ENCODE measurements at regions not wholly inside any gene's neighbourhood (a gene's known extent, or its start where the extent isn't known, plus 50 kb on each side); places are given as distances from the start of the nearest gene placed in this dataset.

GRCh38 chr18:46243095-46243494 is 138.9 kb downstream of the HAUS1 start:
- Histone ChIP-seq H3K27ac (ENCODE audit: low read depth, low read length) (no peak overlapping the region), H3K4me2 (ENCODE audit: insufficient read depth, low read length) (no peak overlapping the region), H4K20me1 (ENCODE audit: insufficient read depth, low read length) (no peaks in the 10 kb centered on the region), H3K4me3 (ENCODE audit: insufficient read depth, low read length) (no peak overlapping the region), H3K4me1 (ENCODE audit: insufficient read depth, low read length) (peaks cover 6% of the 10 kb centered on the region), H3K36me3 (ENCODE audit: insufficient read depth, low read length) (no peaks in the 10 kb centered on the region), H3K27me3 (ENCODE audit: insufficient read depth, low read length) (no peaks in the 10 kb centered on the region), H3K9me3 (ENCODE audit: low read depth, low read length) (no peaks in the 10 kb centered on the region), H3K79me2 (ENCODE audit: insufficient read depth, low read length) (peaks cover 27% of the 10 kb centered on the region), H2AFZ (ENCODE audit: low read length) (no peak overlapping the region)
- TF ChIP-seq, protein P1, sequence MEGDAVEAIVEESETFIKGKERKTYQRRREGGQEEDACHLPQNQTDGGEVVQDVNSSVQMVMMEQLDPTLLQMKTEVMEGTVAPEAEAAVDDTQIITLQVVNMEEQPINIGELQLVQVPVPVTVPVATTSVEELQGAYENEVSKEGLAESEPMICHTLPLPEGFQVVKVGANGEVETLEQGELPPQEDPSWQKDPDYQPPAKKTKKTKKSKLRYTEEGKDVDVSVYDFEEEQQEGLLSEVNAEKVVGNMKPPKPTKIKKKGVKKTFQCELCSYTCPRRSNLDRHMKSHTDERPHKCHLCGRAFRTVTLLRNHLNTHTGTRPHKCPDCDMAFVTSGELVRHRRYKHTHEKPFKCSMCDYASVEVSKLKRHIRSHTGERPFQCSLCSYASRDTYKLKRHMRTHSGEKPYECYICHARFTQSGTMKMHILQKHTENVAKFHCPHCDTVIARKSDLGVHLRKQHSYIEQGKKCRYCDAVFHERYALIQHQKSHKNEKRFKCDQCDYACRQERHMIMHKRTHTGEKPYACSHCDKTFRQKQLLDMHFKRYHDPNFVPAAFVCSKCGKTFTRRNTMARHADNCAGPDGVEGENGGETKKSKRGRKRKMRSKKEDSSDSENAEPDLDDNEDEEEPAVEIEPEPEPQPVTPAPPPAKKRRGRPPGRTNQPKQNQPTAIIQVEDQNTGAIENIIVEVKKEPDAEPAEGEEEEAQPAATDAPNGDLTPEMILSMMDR (IDR thresholded peaks at IDR 0.05; ENCODE audit: extremely low read depth, low read depth, low read length): no peak
- no peak for DNase-seq (ENCODE audit: insufficient read length, low spot score, missing footprints)

DNA sequence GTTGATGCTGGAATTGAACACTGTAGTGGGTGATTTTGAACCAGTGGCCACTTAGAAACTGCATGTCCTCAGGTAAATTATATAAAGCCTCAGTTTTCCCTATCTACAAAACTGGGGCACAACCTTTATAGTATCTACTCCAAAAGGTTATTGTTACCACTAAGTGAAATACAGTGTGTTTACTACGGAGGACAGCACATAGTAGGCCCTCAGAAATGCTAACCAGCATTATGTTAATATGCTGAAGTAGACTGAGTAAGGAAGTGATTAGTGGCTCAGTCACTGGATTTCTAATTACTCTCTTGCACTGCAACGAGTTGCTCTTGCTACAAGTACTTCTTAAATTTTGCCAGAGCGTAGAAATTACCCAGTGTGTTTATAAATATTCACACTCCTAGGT is 139.5 kb downstream of the HAUS1 start:
- no peaks in the 10 kb centered on the region for H3K27me3 ChIP-seq (ENCODE audit: insufficient read depth, low read length)
- H3K9me3 ChIP-seq (ENCODE audit: low read depth, low read length): no peaks in the 10 kb centered on the region
- DNase-seq (ENCODE audit: insufficient read length, low spot score, missing footprints): no peak
- H3K36me3 ChIP-seq (ENCODE audit: insufficient read depth, low read length): no peaks in the 10 kb centered on the region
- H4K20me1 ChIP-seq (ENCODE audit: insufficient read depth, low read length): no peaks in the 10 kb centered on the region
- TF ChIP-seq, protein P1 (IDR thresholded peaks at IDR 0.05; ENCODE audit: extremely low read depth, low read depth, low read length): no peak
- H3K4me3 ChIP-seq (ENCODE audit: insufficient read depth, low read length): no peak overlapping the region
- H3K4me1 ChIP-seq (ENCODE audit: insufficient read depth, low read length): peaks cover 5% of the 10 kb centered on the region
- H3K4me2 ChIP-seq (ENCODE audit: insufficient read depth, low read length): no peak overlapping the region
- no peak overlapping the region for H2AFZ ChIP-seq (ENCODE audit: low read length)
- H3K27ac ChIP-seq (ENCODE audit: low read depth, low read length): no peak overlapping the region
- peaks cover 31% of the 10 kb centered on the region for H3K79me2 ChIP-seq (ENCODE audit: insufficient read depth, low read length)

DNA sequence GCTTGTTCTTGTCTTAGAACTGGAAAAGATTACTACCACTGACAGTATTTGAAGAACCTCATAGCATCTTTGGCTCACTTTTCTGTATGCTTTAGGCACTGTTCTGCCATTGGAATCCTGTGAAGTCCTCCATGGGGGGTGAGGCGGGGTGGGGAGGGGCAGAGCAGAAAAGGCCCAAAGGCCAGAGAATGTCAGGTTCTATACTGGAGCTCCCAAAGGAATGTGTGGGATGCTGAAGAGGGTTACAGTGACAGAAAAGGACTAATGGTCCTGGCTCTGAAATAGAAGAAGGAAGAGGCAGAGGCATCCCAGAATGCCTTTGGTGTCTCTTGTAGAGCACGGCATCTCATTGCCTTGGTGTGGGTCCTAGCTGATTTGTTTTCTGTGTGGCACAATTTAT is 141.9 kb downstream of the HAUS1 start:
- no peak overlapping the region for H3K4me3 ChIP-seq (ENCODE audit: insufficient read depth, low read length)
- H4K20me1 ChIP-seq (ENCODE audit: insufficient read depth, low read length): no peaks in the 10 kb centered on the region
- no peak overlapping the region for H3K4me2 ChIP-seq (ENCODE audit: insufficient read depth, low read length)
- no peak for DNase-seq (ENCODE audit: insufficient read length, low spot score, missing footprints)
- H3K27ac ChIP-seq (ENCODE audit: low read depth, low read length): no peak overlapping the region
- H3K9me3 ChIP-seq (ENCODE audit: low read depth, low read length): no peaks in the 10 kb centered on the region
- H3K4me1 ChIP-seq (ENCODE audit: insufficient read depth, low read length): peaks cover 10% of the 10 kb centered on the region
- TF ChIP-seq, protein P1 (IDR thresholded peaks at IDR 0.05; ENCODE audit: extremely low read depth, low read depth, low read length): no peak
- H3K27me3 ChIP-seq (ENCODE audit: insufficient read depth, low read length): no peaks in the 10 kb centered on the region
- peaks cover 45% of the 10 kb centered on the region for H3K79me2 ChIP-seq (ENCODE audit: insufficient read depth, low read length)
- no peaks in the 10 kb centered on the region for H3K36me3 ChIP-seq (ENCODE audit: insufficient read depth, low read length)
- no peak overlapping the region for H2AFZ ChIP-seq (ENCODE audit: low read length)

- H3K9me3 ChIP-seq (ENCODE audit: low read depth, low read length): no peaks in the 10 kb centered on the region
- DNase-seq (ENCODE audit: insufficient read length, low spot score, missing footprints): no peak
- no peaks in the 10 kb centered on the region for H3K36me3 ChIP-seq (ENCODE audit: insufficient read depth, low read length)
- H3K79me2 ChIP-seq (ENCODE audit: insufficient read depth, low read length): peaks cover 52% of the 10 kb centered on the region
- no peak overlapping the region for H3K27ac ChIP-seq (ENCODE audit: low read depth, low read length)
- no peaks in the 10 kb centered on the region for H3K27me3 ChIP-seq (ENCODE audit: insufficient read depth, low read length)
- no peak overlapping the region for H3K4me2 ChIP-seq (ENCODE audit: insufficient read depth, low read length)
- TF ChIP-seq, protein P1 (IDR thresholded peaks at IDR 0.05; ENCODE audit: extremely low read depth, low read depth, low read length): no peak
- H3K4me3 ChIP-seq (ENCODE audit: insufficient read depth, low read length): no peak overlapping the region
- H2AFZ ChIP-seq (ENCODE audit: low read length): no peak overlapping the region
- H3K4me1 ChIP-seq (ENCODE audit: insufficient read depth, low read length): peaks cover 14% of the 10 kb centered on the region
- no peaks in the 10 kb centered on the region for H4K20me1 ChIP-seq (ENCODE audit: insufficient read depth, low read length)
Measured at GRCh38 chr18:46247942-46248341, 143.8 kb downstream of the HAUS1 start.

All from osteoblast (primary cell).